ENCODE measurements at regions not wholly inside any gene's neighbourhood (a gene's known extent, or its start where the extent isn't known, plus 50 kb on each side); places are given as distances from the start of the nearest gene placed in this dataset.

- CTCF ChIA-PET (ENCODE audit: partially characterized antibody): interaction anchor here (1.1 to 1.5 kb wide), 2 partner anchors 122 to 292 kb away, joined by 3 to 4 read pairs; no protein-coding TSS in a partner anchor
- H3K4me2 ChIP-seq (ENCODE audit: insufficient read depth in 1 of 2, low read depth in 2 of 2, low read length in 2 of 2): no peak overlapping the region
- no peak overlapping the region for H4K91ac ChIP-seq (replicated peaks; ENCODE audit: insufficient read length, low read length)
- no peak for TF ChIP-seq EZH2 (IDR thresholded peaks at IDR 0.05; ENCODE audit: low read depth, low read length, severe bottlenecking)
- TF ChIP-seq POU5F1 (IDR thresholded peaks at IDR 0.05; ENCODE audit: low read depth, low read length): no peak
- no peak for TF ChIP-seq SIN3A (conservative IDR thresholded peaks at IDR 0.05 in 1 of 2, IDR thresholded peaks at IDR 0.05 in 1 of 2; ENCODE audit: low read depth in 1 of 2, low read length in 2 of 2)
- no peak for TF ChIP-seq POLR2AphosphoS5 (IDR thresholded peaks at IDR 0.05; ENCODE audit: low read depth, low read length)
- TF ChIP-seq MAFK (IDR thresholded peaks at IDR 0.05; ENCODE audit: low read depth, low read length): no peak
- no peak for TF ChIP-seq TAF1 (IDR thresholded peaks at IDR 0.05; ENCODE audit: low read depth, low read length)
- no peak for TF ChIP-seq TAF7 (optimal IDR thresholded peaks at IDR 0.05; ENCODE audit: borderline replicate concordance, low read depth, low read length)
- TF ChIP-seq CBX8 (IDR thresholded peaks at IDR 0.05; ENCODE audit: borderline replicate concordance, low read depth, low read length): no peak
- TF ChIP-seq EP300 (IDR thresholded peaks at IDR 0.05; ENCODE audit: borderline replicate concordance in 1 of 2, low read depth in 2 of 2, low read length in 2 of 2): no peak
- no peak for TF ChIP-seq SRF (IDR thresholded peaks at IDR 0.05; ENCODE audit: low read depth, low read length)
- TF ChIP-seq RNF2 (IDR thresholded peaks at IDR 0.05; ENCODE audit: borderline replicate concordance, low read depth, low read length, missing control alignments, poor library complexity, severe bottlenecking): no peak
- TF ChIP-seq BRCA1 (IDR thresholded peaks at IDR 0.05; ENCODE audit: low read depth, low read length): no peak
- TF ChIP-seq CHD2 (IDR thresholded peaks at IDR 0.05; ENCODE audit: low read length): no peak
- TF ChIP-seq GTF2F1 (IDR thresholded peaks at IDR 0.05; ENCODE audit: borderline replicate concordance, low read depth, low read length): no peak
Observed at GRCh38 chr11:71129624-71130023, 122.8 kb downstream of the SHANK2 start.

More at GRCh38 chr11:71129624-71130023, 122.8 kb downstream of the SHANK2 start:
- H4K8ac ChIP-seq (ENCODE audit: extremely low read depth, insufficient read depth, low read length): no peak overlapping the region
- FAIRE-seq: no peak
- H3K27ac ChIP-seq (ENCODE audit: low read depth, low read length): no peak overlapping the region
- H2AK5ac ChIP-seq (ENCODE audit: low read depth, low read length): no peak overlapping the region
- H3K4me3 ChIP-seq (ENCODE audit: extremely low read depth in 1 of 4, insufficient read depth in 2 of 4, low read depth in 3 of 4, low read length in 4 of 4): no peak overlapping the region
- H2BK15ac ChIP-seq (ENCODE audit: low read length): no peak overlapping the region
- H3K23ac ChIP-seq (ENCODE audit: insufficient read length): no peak overlapping the region
- no peaks in the 10 kb centered on the region for H3K27me3 ChIP-seq (replicated peaks in 1 of 4; ENCODE audit: control insufficient read depth in 3 of 4, extremely low read depth in 1 of 4, insufficient read depth in 3 of 4, low read length in 3 of 4)
- no peaks in the 10 kb centered on the region; the same call in 1 of the 2 replicates for H3K23me2 ChIP-seq (ENCODE audit: low read depth, low read length)
- H3K9me3 ChIP-seq (ENCODE audit: insufficient read depth in 2 of 2, low read depth in 1 of 2, low read length in 1 of 2): no peaks in the 10 kb centered on the region
- H3K56ac ChIP-seq (replicated peaks; ENCODE audit: insufficient read length, low read depth, low read length): no peak overlapping the region
- no peak overlapping the region for H3K14ac ChIP-seq (ENCODE audit: insufficient read length)
- no peak overlapping the region for H4K5ac ChIP-seq (ENCODE audit: insufficient read length, low read depth, low read length)
- no peak overlapping the region for H2BK5ac ChIP-seq (ENCODE audit: low read depth, low read length)
- no peak overlapping the region for H3K4ac ChIP-seq (replicated peaks; ENCODE audit: insufficient read length, low read depth, low read length)
- no peak overlapping the region for H2AFZ ChIP-seq (ENCODE audit: low read length)
- peaks cover 0 to 3% (median under 1%) of the 10 kb centered on the region in 4 experiments; a peak in 2 of 7 replicates for H3K4me1 ChIP-seq (replicated peaks in 1 of 4; ENCODE audit: control insufficient read depth in 3 of 4, insufficient read depth in 4 of 4, low read length in 3 of 4)
- no peak for DNase-seq (ENCODE audit: low read depth in 1 of 2, low spot score in 2 of 2)
- no peak overlapping the region for H3K9ac ChIP-seq (replicated peaks in 1 of 4; ENCODE audit: extremely low read depth in 1 of 4, low read depth in 3 of 4, low read length in 3 of 4)
- peaks cover 0 to 3% of the 10 kb centered on the region in 2 experiments for H4K20me1 ChIP-seq (replicated peaks in 1 of 2; ENCODE audit: control insufficient read depth in 1 of 2, insufficient read depth in 2 of 2, low read length in 2 of 2)
- H3K79me1 ChIP-seq (ENCODE audit: low read depth, low read length): peaks cover 2% of the 10 kb centered on the region; the same call in 1 of the 2 replicates
- WGBS, 2 experiments (ENCODE audit: extremely low coverage in 1 of 2, insufficient coverage in 1 of 2, insufficient read length in 1 of 2, insufficient replicate concordance in 2 of 2, low coverage in 1 of 2, low lambda C conversion rate in 2 of 2, missing lambda C conversion rate in 1 of 2): 86% methylated on average over 5 of the region's 5 CpGs; no CpG with 5 or more reads in 1 of the 2 experiments
- peaks cover 0 to 8% (median 0%) of the 10 kb centered on the region in 4 experiments; a peak in 2 of 8 replicates for H3K36me3 ChIP-seq (ENCODE audit: control insufficient read depth in 2 of 4, insufficient read depth in 4 of 4, low read length in 3 of 4)
- H2BK120ac ChIP-seq (replicated peaks; ENCODE audit: low read depth, low read length): no peak overlapping the region
- no peak overlapping the region for H3K18ac ChIP-seq (ENCODE audit: extremely low read depth, low read length)
- H2BK20ac ChIP-seq (ENCODE audit: low read length): no peak overlapping the region
- no peak overlapping the region for H2BK12ac ChIP-seq (ENCODE audit: low read depth, low read length)
- H3K79me2 ChIP-seq (ENCODE audit: control insufficient read depth in 1 of 2, insufficient read depth in 2 of 2, low read length in 2 of 2): no peaks in the 10 kb centered on the region
- POLR2A ChIA-PET (ENCODE audit: partially characterized antibody): no interaction called here

Measured in H1 (cell line).